GM10266 (cell line): ENCODE measurements at regions not wholly inside any gene's neighbourhood (a gene's known extent, or its start where the extent isn't known, plus 50 kb on each side); places are given as distances from the start of the nearest gene placed in this dataset.

Experiments used
- DNase-seq: peaks from one replicate; pipeline ENCODE4 v3.0.0; 2012; ENCODE audit errors: extremely low spot score
- CTCF ChIP-seq: IDR thresholded peaks from 2 replicates; pipeline ENCODE4 v1.5.1; 2012; ENCODE audit warnings: mild to moderate bottlenecking, low read depth; ENCODE audit not compliant: control insufficient read depth, insufficient read depth; ENCODE audit errors: missing control alignments

- no peak for TF ChIP-seq CTCF
- DNase-seq, result no peak
These were observed 206.1 kb downstream of the YTHDC2 start for GRCh38 chr5:113719549-113719948.

GRCh38 chr5:113721171-113721570, 207.7 kb downstream of the YTHDC2 start:
- TF ChIP-seq CTCF, result no peak
- no peak for DNase-seq

GRCh38 chr5:113723021-113723420, 209.5 kb downstream of the YTHDC2 start:
- no peak for DNase-seq
- TF ChIP-seq CTCF, result no peak

- no peak for DNase-seq
- no peak for TF ChIP-seq CTCF
These were observed 222.3 kb downstream of the YTHDC2 start for GRCh38 chr5:113735751-113736150.

GRCh38 chr5:113742176-113742575, 228.7 kb downstream of the YTHDC2 start:
- no peak for TF ChIP-seq CTCF

GRCh38 chr5:113742639-113743038, 229.1 kb downstream of the YTHDC2 start:
- no peak for TF ChIP-seq CTCF
- DNase-seq, result no peak

More at GRCh38 chr5:113742176-113742575, 228.7 kb downstream of the YTHDC2 start:
- no peak for DNase-seq

GRCh38 chr5:113748403-113748802, 234.9 kb downstream of the YTHDC2 start:
- DNase-seq, result no peak
- no peak for TF ChIP-seq CTCF
